ENCODE measurements at regions not wholly inside any gene's neighbourhood (a gene's known extent, or its start where the extent isn't known, plus 50 kb on each side); places are given as distances from the start of the nearest gene placed in this dataset.

- H3K4me3 ChIP-seq (ENCODE audit: low read depth, low read length), result no peak overlapping the region
- DNase-seq (ENCODE audit: low read depth), result no peak
Measured at GRCh38 chr7:140239653-140239935, 62.8 kb upstream of the KDM7A start.

GRCh38 chr7:140238778-140239652 lies 62.2 kb upstream of the KDM7A start:
- no peak for DNase-seq (ENCODE audit: low read depth)
- TF ChIP-seq CTCF (IDR thresholded peaks at IDR 0.05; ENCODE audit: low read depth, low read length, missing control alignments), result no peak

More at GRCh38 chr7:140239653-140239935, 62.8 kb upstream of the KDM7A start:
- no peak for TF ChIP-seq CTCF (IDR thresholded peaks at IDR 0.05; ENCODE audit: low read depth, low read length, missing control alignments)

GRCh38 chr7:140237390-140237789 lies 60.6 kb upstream of the KDM7A start:
- no peak for DNase-seq (ENCODE audit: low read depth)
- no peak for TF ChIP-seq CTCF (IDR thresholded peaks at IDR 0.05; ENCODE audit: low read depth, low read length, missing control alignments)
- no peak overlapping the region for H3K4me3 ChIP-seq (ENCODE audit: low read depth, low read length)

More at GRCh38 chr7:140238778-140239652, 62.2 kb upstream of the KDM7A start:
- H3K4me3 ChIP-seq (ENCODE audit: low read depth, low read length), result no peak overlapping the region

GRCh38 chr7:140236626-140237025 lies 59.8 kb upstream of the KDM7A start:
- DNase-seq (ENCODE audit: low read depth), result no peak
- TF ChIP-seq CTCF (IDR thresholded peaks at IDR 0.05; ENCODE audit: low read depth, low read length, missing control alignments), result no peak
- no peak overlapping the region for H3K4me3 ChIP-seq (ENCODE audit: low read depth, low read length)

GRCh38 chr7:140235114-140235513 lies 58.3 kb upstream of the KDM7A start:
- no peak for TF ChIP-seq CTCF (IDR thresholded peaks at IDR 0.05; ENCODE audit: low read depth, low read length, missing control alignments)
- H3K4me3 ChIP-seq (ENCODE audit: low read depth, low read length), result no peak overlapping the region
- DNase-seq (ENCODE audit: low read depth), result no peak

- DNase-seq (ENCODE audit: low read depth), result no peak
- no peak for TF ChIP-seq CTCF (IDR thresholded peaks at IDR 0.05; ENCODE audit: low read depth, low read length, missing control alignments)
- H3K4me3 ChIP-seq (ENCODE audit: low read depth, low read length), result no peak overlapping the region
Measured at GRCh38 chr7:140232957-140233917, 56.5 kb upstream of the KDM7A start.
